HG03354 (cell line): ENCODE measurements at regions not wholly inside any gene's neighbourhood (a gene's known extent, or its start where the extent isn't known, plus 50 kb on each side); places are given as distances from the start of the nearest gene placed in this dataset.

Source experiments
- ATAC-seq: cut with Tn5 transposase; IDR thresholded peaks from one replicate; pipeline ENCODE4 v1.9.1; 2021; ENCODE audit warnings: mild to moderate bottlenecking; ENCODE audit not compliant: unreplicated experiment, poor library complexity, severe bottlenecking

DNA sequence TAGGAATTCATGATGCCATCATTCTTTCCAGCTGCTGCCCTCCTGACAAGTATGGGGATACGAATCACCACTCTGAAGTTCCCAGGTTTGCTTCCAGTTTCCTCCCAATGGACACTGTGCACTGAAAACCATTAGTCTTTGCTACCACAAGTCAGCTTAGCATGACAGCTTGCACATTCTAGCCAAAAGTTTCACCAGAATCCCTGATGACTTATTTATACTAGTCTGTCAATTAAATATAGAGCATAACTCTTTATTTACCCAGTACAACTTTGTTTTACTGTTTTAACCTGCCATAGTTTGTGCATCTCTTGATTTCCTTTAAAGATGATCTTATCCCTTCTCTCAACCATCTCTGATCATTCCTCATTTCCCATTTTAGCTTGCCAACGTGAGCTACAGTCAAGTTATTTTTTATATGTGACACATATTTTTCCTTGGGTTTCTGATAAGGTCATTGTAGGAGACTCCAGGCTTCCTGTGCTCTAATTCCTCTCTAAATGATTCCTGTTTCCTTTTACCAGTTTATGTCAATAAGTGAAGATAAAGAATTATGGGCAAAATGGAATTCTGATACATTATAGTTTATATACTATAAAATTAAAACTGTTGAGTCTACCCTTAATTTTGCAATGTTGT lies 167.5 kb upstream of the MEOX2 start:
- ATAC-seq: no peak

DNA sequence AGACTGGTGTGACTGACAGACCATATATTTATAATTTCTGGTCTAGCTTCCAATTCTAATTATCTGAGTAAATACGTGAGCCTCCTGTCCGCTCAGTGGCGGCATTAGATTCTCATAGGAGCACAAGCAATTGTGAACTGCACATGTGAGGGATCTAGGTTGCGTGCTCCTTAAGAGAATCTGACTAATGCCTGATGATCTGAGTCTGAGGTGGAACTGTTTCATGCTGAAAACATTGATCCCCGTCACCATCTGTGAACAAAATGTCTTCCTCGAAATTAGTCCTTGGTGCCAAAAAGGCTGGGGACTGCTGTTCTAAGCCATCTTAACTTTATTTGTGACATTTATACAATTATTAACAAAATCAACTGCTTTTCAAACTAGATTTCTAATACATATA lies 164.7 kb upstream of the MEOX2 start:
- ATAC-seq: no peak

DNA sequence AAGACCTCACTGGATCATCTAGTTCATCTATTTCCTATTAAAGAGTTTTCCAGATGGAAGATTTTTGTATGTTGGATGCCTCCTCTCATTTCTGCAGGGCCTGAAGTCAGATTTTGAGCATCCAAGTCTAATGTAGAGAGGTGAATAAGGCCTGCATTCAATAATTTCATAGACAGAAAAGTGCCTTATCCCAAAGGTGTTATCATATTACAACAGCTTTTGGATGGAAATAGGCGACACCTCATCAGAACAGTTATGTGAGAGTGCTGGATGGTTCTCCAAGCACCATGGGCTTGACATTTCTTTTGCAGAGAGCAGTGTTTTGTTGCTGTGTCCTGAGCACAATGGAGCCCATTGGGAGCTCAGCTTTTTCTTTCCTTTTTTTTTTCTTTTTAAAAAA lies 162.4 kb upstream of the MEOX2 start:
- no peak for ATAC-seq

DNA sequence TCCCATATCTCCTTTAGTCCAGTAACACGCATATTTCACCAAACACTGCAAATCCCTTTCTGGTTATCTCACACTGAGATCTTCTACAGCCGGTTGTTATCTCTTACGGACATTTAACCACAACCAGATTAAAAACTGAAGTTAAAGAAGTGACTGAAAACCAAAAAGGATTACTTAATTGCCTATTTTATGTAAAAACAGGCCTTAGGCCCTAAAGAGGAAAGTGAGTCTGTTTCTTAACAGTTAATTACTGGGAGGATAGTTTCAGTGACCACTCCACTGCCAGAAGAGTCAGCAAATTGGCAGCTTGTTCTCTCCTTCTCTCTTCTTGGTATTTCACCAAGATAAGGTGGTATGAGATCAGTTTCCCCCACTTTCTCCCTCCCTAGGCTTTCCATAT lies 161.9 kb upstream of the MEOX2 start:
- ATAC-seq: no peak

DNA sequence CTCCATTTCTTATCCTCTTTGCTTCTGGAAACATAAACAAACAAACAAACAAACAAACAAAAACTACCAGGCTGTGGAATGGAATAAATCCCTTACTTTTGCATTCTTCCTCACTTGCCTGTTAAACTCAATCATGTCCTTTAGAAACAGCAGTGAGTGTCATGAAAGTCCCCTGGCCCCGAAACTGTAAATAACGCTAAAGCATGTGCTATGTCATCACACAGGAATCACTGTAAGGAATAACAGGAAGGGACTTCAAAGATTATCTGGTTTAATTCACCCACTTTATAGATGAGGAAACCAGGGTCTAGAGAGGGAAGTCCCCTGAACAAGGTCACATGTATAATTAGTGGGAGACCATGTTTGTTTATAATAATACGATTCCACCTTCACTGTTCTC lies 159.4 kb upstream of the MEOX2 start:
- ATAC-seq: no peak

DNA sequence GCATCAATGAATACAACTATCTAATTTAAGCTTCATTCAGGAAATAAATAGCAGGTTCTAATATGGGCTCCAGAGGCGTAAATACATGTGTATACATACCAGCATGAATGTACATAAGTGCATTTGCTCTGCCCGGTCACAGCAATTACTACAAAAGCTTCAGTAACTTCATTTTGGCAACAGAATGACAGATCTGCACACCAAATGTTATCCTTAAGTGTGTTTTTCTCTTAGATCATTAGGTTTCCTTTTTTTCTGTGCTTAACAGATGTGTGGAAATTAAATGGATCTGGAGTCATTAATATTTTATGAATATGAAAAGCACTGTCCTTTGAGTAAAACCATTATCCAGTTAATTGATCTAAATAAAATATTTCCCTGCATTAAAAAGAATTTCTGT lies 159.0 kb upstream of the MEOX2 start:
- no peak for ATAC-seq

DNA sequence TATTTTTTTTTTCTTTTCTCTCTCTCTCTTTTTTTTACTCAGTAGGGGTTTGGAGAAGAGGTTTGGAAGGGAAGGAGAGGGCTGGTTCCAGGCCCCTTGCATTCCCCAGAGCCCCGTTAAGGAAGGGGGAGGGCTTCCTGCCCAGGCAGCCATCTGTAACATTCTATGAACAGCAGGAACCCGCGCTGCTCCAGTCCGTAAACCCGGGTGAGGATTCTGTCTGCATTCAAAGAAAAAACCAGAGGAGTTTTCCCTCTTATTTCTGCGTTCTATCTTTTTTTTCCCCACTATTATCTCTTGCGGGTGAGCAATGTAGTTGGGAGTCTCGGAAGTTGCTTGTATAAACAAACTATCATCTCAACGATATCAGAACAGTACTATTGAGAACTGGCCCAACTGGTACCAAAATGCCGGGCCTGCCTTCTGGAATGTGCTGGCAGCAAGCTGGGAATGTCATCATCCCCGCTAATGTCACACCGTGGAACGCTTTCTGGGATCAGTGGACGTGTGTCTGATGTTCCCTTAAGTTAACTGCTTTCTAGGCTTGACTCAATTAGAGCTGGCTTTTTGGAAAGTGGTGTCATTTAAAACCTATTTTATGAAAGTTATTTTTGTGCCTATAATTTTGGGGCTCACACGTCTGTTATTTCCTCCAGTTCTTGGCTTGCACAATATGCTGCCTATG lies 153.1 kb upstream of the MEOX2 start:
- ATAC-seq: no peak

DNA sequence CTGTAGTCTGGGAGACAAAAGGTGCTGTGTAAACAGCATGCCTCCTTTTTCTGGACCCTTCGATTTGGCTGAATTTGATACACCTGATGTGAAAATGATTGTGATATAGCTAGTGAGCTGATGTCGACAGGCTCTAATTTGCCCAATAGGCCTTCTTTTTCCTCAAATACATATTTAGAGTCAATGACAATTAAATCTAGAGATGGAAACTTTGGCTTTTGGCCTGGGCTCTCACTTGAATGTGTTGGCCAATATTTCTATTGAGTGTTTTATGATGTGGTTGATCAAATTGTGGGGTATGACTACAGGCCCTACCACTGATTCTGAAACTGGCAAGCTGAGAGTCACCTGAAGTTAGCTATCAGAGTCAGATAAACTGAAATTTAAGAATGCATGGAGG lies 151.8 kb upstream of the MEOX2 start:
- no peak for ATAC-seq

DNA sequence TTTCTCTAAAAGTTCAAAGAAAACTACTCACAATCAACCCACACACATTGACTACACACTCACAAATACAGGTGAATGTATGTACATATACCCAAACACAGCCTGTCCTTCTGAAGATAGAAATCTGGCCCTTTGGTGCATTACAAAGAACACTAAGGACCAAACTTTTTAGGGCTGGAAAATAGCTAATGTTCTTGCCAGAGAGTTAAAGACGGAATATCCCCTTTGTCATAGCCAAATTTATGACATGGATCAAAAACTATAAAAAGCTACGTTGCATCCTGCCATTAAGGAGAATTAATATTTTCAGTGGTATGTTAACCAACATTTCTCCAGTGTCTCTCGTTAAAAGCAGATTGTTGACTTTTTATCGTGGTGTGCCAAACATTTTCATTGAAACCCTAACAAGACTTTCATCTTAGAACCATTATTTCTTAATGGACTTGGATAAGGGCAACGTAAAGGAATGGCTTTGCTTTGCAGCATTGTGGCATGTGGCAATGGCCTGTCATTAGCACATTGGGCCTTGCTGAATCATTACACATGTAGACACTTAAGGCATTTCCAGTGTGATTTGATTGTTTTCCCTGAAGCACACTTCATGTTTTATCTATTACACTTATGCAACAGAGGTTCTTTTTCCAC lies 150.9 kb upstream of the MEOX2 start:
- no peak for ATAC-seq

DNA sequence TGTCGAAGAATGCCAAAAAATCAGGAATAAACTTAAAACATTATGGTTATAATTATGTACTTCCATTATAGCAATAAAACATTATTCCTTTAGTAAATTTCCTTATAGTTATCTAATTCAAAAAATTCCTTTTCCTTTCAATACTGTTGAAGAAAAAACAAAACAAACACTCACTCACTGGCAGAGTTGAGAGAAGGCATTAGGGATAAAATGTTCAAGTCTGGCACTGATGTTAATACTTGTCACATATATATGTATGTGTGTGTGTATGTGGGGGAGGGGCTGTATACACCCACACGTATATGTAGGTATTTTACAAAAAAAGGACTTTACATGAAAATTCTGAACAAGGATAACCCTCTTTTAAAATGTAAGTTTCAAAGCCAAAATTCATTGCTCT lies 150.2 kb upstream of the MEOX2 start:
- ATAC-seq: no peak

DNA sequence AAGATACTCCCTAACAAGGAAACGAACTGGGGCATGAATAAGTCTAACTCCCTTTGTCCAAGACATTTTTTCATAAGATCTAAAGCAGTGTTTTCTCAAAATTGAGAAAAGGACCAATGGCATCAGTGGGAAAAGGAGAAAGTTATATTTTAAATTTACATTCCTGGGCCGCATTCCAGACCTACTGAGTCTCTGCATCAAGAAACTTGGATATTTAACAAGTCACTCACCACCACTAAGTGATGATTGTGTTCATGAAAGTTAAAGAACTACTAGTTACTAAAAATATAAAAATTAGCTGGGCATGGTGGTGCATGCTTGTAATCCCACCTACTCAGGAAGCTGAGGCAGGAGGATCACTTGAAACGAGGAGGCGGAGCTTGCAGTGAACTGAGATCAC lies 149.6 kb upstream of the MEOX2 start:
- ATAC-seq: no peak

DNA sequence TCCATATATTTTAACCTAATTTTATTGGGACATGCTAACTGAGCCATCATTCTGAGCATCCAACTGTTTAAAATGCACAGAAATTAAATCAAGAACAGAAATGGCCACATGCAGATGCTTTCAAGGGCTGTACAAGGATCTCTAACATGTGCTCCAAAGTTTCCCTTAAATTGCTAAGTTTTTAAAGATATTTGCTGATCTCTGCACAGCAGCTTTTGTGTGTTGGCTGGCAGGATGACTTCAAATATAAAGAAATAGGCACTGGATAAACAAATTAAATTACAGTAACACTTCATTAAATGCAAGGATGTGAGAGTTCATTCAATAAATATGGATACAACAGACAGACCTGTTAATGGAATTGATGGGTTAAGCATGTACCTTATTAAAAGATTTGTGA lies 148.0 kb upstream of the MEOX2 start:
- no peak for ATAC-seq

DNA sequence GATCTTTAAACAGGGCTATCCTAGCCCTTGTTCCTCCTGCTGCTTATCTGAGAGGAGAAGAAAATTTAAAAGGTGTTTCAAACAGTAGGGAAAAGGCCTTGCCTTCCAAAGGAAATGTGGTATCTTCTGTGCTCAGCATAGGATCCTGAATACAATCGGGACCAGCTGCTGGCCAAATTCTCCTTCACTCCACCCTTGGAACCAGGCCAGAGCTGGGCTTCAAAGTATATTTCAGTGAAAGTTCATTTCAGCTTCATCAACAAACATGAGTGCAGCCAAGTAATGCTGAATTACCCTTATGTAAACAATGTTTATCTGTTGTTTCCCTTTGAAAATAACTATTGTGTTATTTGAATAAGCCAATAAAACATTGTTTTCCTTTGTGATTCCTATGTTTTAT lies 146.5 kb upstream of the MEOX2 start:
- no peak for ATAC-seq

DNA sequence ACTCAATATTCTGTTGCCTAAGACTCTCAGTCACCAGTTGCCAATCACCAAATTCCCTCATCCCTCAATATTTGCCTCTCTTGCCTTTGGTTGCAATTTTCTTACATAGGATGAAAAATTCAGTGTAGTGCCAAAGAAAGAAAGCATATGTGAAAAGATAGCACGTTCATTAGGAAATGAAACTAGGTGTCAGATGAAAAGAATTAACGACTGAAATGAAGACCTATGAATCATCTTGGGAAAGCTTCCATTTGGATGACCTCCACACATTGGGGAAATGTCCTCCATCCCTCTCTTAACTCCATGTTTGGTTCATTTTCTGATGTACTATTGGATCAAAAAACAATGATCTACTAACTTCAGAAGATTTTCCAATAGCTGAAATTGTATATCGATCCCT lies 145.1 kb upstream of the MEOX2 start:
- no peak for ATAC-seq

DNA sequence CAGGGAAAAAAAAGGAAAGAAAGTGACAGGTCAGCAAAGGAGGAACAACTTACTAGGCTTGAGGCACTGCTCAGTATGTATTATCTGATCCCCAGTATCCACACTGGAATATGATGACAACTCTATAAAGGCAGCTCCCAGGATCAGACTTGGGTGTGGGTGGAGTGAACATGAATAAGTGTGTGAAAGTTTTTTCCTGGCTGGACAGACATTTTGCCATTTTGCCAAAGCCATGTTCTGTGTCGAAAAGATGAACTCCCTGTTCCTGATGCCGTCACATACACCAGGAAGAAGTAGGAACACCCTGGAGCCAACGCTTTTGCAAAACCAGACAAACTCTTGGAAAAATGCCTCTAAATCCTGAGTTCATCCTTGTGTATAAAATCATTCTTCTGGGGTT lies 143.2 kb upstream of the MEOX2 start:
- ATAC-seq: no peak

DNA sequence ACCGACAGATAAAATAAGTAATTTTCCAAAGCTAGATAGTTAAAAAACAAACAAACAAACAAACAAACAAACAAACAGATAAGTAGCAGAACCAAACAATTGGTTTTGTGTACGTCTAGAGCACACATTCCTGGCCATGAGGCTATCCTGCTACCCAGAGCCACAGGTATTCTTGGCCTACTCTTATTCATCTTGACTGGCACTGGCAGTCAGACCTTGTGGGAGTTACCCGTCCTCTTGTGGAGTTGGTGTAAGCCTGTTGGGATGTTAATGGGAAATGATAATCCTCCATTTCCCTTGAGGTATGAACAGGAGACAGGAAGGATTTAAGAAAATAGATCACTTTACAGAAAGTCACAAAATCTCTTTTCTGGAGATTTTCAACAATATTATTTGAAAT lies 142.4 kb upstream of the MEOX2 start:
- ATAC-seq: no peak

DNA sequence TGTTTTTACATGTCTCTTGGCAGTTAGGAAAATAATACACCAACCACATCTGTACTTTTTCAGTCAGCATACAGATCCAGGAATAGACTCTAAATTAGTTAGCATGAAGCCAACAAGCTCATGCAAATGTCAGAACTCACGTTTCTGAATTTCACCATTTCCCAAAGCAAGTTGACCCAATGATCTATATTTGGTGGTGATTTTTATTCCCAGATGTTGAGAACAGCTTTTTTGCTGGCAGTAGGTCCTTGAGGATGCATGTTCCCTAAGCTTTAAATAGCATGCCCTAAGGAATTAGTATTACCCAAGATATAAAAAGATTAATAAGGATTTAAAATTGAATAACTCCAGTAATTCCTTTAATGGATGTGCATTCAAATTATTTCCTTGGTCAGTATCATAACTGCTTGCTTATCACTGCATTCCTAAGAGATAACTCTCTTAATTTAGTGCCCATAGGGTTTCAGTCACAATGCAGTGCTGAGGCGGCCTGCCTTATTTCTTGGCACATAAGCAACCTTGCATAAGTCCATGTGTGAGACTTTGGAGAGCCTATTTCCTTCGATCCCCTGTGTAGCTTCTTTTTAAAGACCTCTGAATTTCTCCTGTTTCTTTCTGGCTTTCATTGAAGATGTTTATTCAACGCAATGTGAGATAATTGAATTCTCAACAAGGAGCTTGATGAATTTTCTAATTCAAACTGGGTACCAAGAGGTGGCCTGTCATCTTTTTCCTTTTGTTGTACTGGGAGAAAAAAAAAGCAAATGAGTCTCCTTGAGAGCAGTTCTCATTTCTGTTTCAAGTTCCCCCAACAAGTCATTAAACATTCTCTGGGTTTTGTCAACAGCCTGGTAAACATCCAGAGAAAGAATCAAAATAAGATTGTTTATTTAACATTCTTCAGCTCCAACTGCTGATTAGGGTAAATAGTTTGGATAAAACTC lies 135.3 kb upstream of the MEOX2 start:
- ATAC-seq: no peak

DNA sequence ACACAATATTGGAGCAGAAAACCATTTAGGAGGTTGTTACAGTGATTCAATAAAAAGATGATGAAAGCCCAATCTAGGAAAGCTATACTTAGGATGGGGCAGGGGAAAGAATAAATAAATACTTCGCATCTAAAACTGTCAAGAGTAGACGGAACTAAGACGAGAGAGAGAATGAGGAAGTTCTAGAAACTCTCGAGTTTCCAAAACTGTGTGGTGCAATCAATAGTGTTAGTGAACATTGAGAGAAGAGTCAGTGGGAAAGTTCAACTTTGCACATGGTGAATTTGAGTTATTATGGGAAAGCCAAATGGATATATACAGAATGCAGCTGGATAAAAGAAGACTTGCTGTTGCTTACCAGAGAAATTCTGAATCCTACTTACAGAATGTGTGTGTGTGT lies 133.8 kb upstream of the MEOX2 start:
- ATAC-seq: no peak

DNA sequence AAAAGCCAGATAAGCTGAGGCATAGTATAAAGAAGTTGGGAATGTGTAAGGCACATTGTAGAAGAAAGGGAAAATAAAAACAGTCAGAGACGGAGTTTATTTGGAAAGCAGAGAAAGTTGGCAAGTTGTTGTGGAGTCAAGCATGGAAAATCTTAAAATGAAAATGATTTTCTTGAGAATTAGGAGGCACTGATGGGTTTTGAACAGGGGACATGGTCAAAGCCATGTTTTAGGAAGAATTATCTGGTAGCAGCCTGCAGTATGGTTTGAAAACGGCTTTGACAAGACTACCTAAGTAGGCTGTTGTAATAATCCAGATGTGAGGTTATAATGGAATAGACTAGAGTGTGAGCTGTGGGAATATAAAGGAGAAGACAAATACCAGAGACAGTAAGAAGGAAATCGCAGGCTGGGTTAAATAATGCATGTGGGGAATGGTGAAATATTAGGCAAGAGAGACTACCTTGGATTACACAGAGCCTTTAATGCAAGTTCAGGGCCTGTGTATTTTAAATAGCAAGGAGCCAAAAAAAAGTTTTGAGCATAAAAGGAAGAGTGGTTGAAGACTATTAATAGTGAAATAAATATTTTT lies 130.4 kb upstream of the MEOX2 start:
- ATAC-seq: no peak

DNA sequence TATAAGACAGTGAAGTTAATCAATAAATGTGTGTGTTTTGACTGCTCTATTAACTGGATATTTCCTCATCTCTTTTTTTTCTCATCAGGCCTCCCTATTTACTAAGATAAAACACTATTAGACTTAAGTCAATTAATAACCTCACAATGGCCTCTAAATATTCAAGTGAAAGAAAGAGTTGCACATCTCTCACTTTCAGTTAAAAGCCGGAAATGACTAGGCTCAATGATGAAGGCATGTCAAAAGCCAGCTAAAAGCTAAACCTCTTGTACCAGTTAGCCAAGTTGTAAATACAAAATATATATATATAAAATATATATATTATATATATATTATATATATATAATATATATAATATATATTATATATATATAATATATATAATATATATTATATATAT lies 127.0 kb upstream of the MEOX2 start:
- ATAC-seq: no peak
